Suprapubic skin (tissue), 4 donors: ENCODE measurements at regions not wholly inside any gene's neighbourhood (a gene's known extent, or its start where the extent isn't known, plus 50 kb on each side); places are given as distances from the start of the nearest gene placed in this dataset.
"Not testable (repeated sequence)": the region's sequence is repeated elsewhere in the genome, so short reads cannot be mapped to it uniquely, and the experiment has no call there.

Experiments
- DNase-seq, 2 donors: peaks; one replicate each; pipeline ENCODE4 v3.0.0-alpha.2; 2019; ENCODE audit warnings: low spot score in 2 of 2
- H3K27ac ChIP-seq: fragments of 200-600 bp; sonication (generic); one replicate; pipeline ENCODE4 v1.5.1; 2019
- H3K27me3 ChIP-seq: fragments of 200-600 bp; sonication (generic); one replicate; pipeline ENCODE4 v1.5.1; 2019
- H3K36me3 ChIP-seq: fragments of 200-600 bp; sonication (generic); one replicate; pipeline ENCODE4 v1.5.1; 2019
- H3K4me1 ChIP-seq: fragments of 200-600 bp; sonication (generic); one replicate; pipeline ENCODE4 v1.5.1; 2019
- H3K4me3 ChIP-seq: fragments of 200-600 bp; sonication (generic); one replicate; pipeline ENCODE4 v1.5.1; 2019; ENCODE audit warnings: mild to moderate bottlenecking
- H3K9me3 ChIP-seq: fragments of 200-600 bp; sonication (generic); one replicate; pipeline ENCODE4 v1.5.1; 2019
- EP300 ChIP-seq: sonication (generic); formaldehyde crosslinking; IDR thresholded peaks from one replicate; pipeline ENCODE4 v1.6.1; 2017; ENCODE audit warnings: antibody characterized with exemption
- POLR2A ChIP-seq, 2 donors: fragments of 450-650 bp; IDR thresholded peaks; one replicate each; pipeline ENCODE4 v1.6.1; 2017; ENCODE audit warnings: antibody characterized with exemption in 2 of 2, mild to moderate bottlenecking in 2 of 2, moderate library complexity in 2 of 2
- POLR2AphosphoS5 ChIP-seq, 3 donors: sonication (generic); formaldehyde crosslinking; IDR thresholded peaks; one replicate each; pipeline ENCODE4 v1.6.1; 2017; ENCODE audit warnings: antibody characterized with exemption in 3 of 3
- WGBS: methylation state at CpG from one replicate; pipeline ENCODE4 v1.1.5; 2018; 5-methylcytosine and 5-hydroxymethylcytosine counted together
- TF ChIP-seq, protein P1 (sequence below), 2 donors: fragments of 200-600 bp in 1 of 2; fragments of 450-650 bp in 1 of 2; sonication (generic) in 1 of 2; IDR thresholded peaks; one replicate each; pipeline ENCODE4 v1.5.1; 2016 to 2019; ENCODE audit warnings: antibody characterized with exemption in 2 of 2, mild to moderate bottlenecking in 1 of 2, moderate library complexity in 1 of 2

DNA sequence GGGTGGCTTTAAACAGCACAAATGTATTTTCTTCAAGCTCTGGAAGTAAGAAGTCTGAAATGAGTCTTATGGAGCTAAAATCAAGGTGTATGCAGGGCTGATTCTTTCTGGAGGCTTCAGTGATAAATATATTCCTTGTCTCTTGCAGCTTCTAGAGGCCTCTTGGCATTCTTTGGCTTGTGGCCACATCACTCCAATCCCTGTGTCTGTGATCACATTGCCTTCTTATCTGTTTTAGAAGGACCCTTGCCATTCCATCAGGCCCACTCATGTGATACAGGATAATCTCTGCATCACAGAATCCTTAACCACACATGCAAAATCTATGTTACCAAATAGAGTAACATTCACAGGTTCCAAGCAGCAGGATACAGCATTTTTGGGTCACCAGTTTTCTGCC, 917.8 kb upstream of the C9orf72 start:
- no peak for DNase-seq
- H3K27ac ChIP-seq: no peak overlapping the region
- H3K27me3 ChIP-seq: no peaks in the 10 kb centered on the region
- H3K4me1 ChIP-seq: no peaks in the 10 kb centered on the region
- no peak overlapping the region for H3K4me3 ChIP-seq
- H3K36me3 ChIP-seq: no peaks in the 10 kb centered on the region
- H3K9me3 ChIP-seq: no peaks in the 10 kb centered on the region
- TF ChIP-seq, protein P1, sequence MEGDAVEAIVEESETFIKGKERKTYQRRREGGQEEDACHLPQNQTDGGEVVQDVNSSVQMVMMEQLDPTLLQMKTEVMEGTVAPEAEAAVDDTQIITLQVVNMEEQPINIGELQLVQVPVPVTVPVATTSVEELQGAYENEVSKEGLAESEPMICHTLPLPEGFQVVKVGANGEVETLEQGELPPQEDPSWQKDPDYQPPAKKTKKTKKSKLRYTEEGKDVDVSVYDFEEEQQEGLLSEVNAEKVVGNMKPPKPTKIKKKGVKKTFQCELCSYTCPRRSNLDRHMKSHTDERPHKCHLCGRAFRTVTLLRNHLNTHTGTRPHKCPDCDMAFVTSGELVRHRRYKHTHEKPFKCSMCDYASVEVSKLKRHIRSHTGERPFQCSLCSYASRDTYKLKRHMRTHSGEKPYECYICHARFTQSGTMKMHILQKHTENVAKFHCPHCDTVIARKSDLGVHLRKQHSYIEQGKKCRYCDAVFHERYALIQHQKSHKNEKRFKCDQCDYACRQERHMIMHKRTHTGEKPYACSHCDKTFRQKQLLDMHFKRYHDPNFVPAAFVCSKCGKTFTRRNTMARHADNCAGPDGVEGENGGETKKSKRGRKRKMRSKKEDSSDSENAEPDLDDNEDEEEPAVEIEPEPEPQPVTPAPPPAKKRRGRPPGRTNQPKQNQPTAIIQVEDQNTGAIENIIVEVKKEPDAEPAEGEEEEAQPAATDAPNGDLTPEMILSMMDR (IDR thresholded peaks at IDR 0.05): no peak
- no peak for TF ChIP-seq POLR2AphosphoS5 (IDR thresholded peaks at IDR 0.05)
- no peak for TF ChIP-seq POLR2A (IDR thresholded peaks at IDR 0.05)
- no peak for TF ChIP-seq EP300

DNA sequence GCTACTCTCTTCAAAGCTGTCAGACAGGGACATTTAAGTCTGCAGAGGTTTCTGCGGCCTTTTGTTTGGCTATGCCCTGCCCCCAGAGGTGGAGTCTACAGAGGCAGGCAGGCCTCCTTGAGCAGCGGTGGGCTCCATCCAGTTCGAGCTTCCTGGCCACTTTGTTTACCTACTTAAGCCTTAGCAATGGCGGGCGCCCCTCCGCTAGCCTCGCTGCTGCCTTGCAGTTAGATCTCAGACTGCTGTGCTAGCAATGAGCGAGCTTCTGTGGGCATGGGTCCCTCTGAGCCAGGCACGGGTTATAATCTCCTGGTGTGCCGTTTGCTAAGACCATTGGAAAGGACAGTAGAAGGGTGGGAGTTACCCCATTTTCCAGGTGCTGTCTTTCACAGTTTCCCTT, 924.9 kb upstream of the C9orf72 start:
- H3K9me3 ChIP-seq, H3K36me3 ChIP-seq, DNase-seq, H3K27me3 ChIP-seq, H3K27ac ChIP-seq, H3K4me1 ChIP-seq, H3K4me3 ChIP-seq: not testable (repeated sequence)
- 94% methylated on average over 9 of the region's 10 CpGs for WGBS

DNA sequence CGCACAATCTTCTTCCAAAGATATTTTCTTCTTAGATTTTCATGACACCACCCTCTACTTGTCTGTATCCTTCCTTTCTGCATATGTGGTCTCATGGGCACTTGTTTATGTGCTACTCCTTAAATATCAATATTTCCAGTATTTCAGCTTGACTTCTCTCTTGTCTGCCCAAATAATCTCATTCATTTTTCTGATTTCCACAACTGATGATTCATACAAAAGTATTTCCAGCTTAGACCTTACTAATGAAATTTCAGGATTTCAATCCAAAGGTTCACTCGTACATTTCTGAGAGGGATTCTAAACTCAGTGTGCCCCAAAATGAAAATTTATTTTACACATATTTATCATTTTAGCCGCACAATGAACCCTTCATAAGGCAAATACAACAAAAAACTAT, 928.9 kb upstream of the C9orf72 start:
- TF ChIP-seq, protein P1 (IDR thresholded peaks at IDR 0.05): no peak
- TF ChIP-seq EP300: no peak
- no peak for TF ChIP-seq POLR2A (IDR thresholded peaks at IDR 0.05)
- no peak for TF ChIP-seq POLR2AphosphoS5 (IDR thresholded peaks at IDR 0.05)
- Histone ChIP-seq H3K27me3 (no peaks in the 10 kb centered on the region), H3K27ac (no peak overlapping the region), H3K4me1 (no peaks in the 10 kb centered on the region), H3K36me3 (no peaks in the 10 kb centered on the region), H3K4me3 (no peak overlapping the region), H3K9me3 (no peaks in the 10 kb centered on the region)
- no peak for DNase-seq
- 82% methylated on average over 3 of the region's 3 CpGs for WGBS

DNA sequence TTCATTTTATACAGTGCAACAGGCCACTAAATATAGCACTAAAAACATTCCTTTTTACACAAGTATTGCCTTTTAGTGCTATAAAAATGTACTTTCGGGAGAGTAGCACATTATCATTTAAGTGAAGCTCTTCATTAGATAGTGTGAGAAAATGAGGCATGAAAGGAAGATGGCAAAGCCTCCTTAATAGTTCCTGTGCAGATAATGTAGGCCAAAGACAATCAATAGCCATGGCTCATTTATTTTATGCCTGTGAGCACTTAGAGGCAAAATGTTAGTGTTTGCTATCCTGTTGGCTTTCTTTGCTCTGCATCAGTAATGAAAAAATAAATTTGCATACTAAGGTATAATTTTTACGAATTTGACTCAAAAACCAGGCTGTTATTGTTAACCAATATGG, 929.5 kb upstream of the C9orf72 start:
- TF ChIP-seq, protein P1 (IDR thresholded peaks at IDR 0.05): no peak
- no peak for TF ChIP-seq EP300
- Histone ChIP-seq H3K27me3 (no peaks in the 10 kb centered on the region), H3K4me1 (no peaks in the 10 kb centered on the region), H3K9me3 (no peaks in the 10 kb centered on the region), H3K4me3 (no peak overlapping the region), H3K36me3 (no peaks in the 10 kb centered on the region), H3K27ac (no peak overlapping the region)
- DNase-seq: no peak
- 73% methylated on average over 2 of the region's 2 CpGs for WGBS

DNA sequence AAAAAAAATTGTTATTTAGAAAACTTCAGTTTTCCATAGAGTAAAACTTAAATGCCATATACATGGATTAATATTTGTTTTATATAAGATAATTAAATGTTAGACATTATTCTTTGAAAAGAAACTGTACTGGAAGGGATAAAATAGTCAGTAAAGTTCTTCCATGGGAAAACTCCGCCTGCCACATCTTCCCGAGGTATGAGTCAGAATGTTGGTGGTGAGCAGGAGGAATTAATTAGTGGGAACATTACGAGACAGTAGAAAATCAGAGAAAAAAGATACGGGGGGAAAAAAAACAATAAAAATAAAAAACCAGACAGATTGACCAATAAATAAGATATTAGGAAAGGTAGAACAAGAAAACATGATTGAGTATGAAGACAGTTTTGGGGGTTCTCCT, 930.3 kb upstream of the C9orf72 start:
- Histone ChIP-seq H3K27me3 (no peaks in the 10 kb centered on the region), H3K4me3 (no peak overlapping the region), H3K9me3 (no peaks in the 10 kb centered on the region), H3K36me3 (no peaks in the 10 kb centered on the region), H3K27ac (no peak overlapping the region), H3K4me1 (no peaks in the 10 kb centered on the region)
- DNase-seq: no peak
- 60% methylated on average over 4 of the region's 4 CpGs for whole genome bisulfite sequencing
- TF ChIP-seq EP300: no peak
- no peak for TF ChIP-seq POLR2A (IDR thresholded peaks at IDR 0.05)
- TF ChIP-seq, protein P1 (IDR thresholded peaks at IDR 0.05): no peak
- no peak for TF ChIP-seq POLR2AphosphoS5 (IDR thresholded peaks at IDR 0.05)

DNA sequence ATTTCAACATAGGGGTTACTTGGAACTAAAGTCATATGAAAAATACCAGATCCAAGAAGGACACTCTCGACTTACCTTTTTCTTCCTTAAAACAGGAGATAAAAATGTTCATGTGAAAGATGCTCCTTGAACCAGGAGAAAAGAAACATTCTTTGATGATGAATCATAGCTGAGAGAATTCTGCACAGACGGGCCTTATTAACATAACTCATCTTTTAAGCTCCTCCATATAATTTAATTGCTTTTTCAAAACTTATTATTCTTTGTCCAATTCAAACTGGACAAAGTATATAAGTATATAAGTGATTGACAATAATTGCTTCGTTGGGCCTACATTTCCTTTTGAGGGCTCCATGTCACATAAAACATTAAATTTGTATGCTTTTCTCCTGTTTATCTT, 945.2 kb upstream of the C9orf72 start:
- no peaks in the 10 kb centered on the region for H3K36me3 ChIP-seq
- DNase-seq: no peak
- no peaks in the 10 kb centered on the region for H3K27me3 ChIP-seq
- WGBS: 51% methylated on average over 3 of the region's 3 CpGs
- H3K4me1 ChIP-seq: no peaks in the 10 kb centered on the region
- no peak overlapping the region for H3K4me3 ChIP-seq
- TF ChIP-seq, protein P1 (IDR thresholded peaks at IDR 0.05): no peak
- TF ChIP-seq EP300 (no peak), POLR2A (IDR thresholded peaks at IDR 0.05) (no peak), POLR2AphosphoS5 (IDR thresholded peaks at IDR 0.05) (no peak)
- H3K27ac ChIP-seq: no peak overlapping the region
- no peaks in the 10 kb centered on the region for H3K9me3 ChIP-seq

DNA sequence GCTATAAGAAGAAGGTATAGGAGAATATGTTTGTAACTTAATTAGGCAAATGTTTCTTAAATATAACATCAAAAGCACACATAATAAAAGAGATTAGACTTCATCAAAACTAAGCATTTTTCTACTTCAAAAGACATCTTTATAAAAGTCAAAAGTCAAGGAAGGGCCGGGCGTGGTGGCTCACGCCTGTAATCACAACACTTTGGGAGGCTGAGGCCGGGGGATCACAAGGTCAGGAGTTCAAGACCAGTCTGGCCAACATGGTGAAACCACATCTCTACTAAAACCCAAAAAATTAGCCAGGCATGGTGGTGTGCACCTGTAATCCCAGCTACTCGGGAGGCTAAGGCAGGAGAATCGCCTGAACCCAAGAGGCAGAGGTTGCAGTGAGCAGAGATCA, 951.0 kb upstream of the C9orf72 start:
- not testable (repeated sequence) for DNase-seq, H3K4me3 ChIP-seq, H3K36me3 ChIP-seq, H3K4me1 ChIP-seq, H3K9me3 ChIP-seq, H3K27ac ChIP-seq, H3K27me3 ChIP-seq
- 80% methylated on average over 6 of the region's 6 CpGs for WGBS
